OCI-LY1 (cell line): ENCODE measurements at regions not wholly inside any gene's neighbourhood (a gene's known extent, or its start where the extent isn't known, plus 50 kb on each side); places are given as distances from the start of the nearest gene placed in this dataset.

Source experiments
- H2AFZ ChIP-seq: fragments of 200-600 bp; sonication (generic), shearing (Covaris generic); 2 replicates; pipeline ENCODE4 v1.6.0; 2014; ENCODE audit warnings: antibody characterized with exemption, mild to moderate bottlenecking, low read length
- H3F3A ChIP-seq: fragments of 200-600 bp; sonication (generic), shearing (Covaris generic); 2 replicates; pipeline ENCODE4 v1.6.0; 2014; ENCODE audit warnings: mild to moderate bottlenecking, antibody characterized with exemption, low read length, moderate library complexity; ENCODE audit not compliant: insufficient read depth
- H3K27ac ChIP-seq: fragments of 200-600 bp; sonication (generic); 2 replicates; pipeline ENCODE4 v1.5.1; 2014; ENCODE audit warnings: low read length, mixed run types, mild to moderate bottlenecking, low read depth; ENCODE audit not compliant: poor library complexity, severe bottlenecking
- H3K27me3 ChIP-seq: fragments of 200-600 bp; sonication (generic); 2 replicates; pipeline ENCODE4 v1.6.0; 2014; ENCODE audit warnings: antibody characterized with exemption, mild to moderate bottlenecking, low read length, moderate library complexity; ENCODE audit not compliant: insufficient read depth
- H3K36me3 ChIP-seq: fragments of 200-600 bp; sonication (generic); 2 replicates; pipeline ENCODE4 v1.6.1; 2014; ENCODE audit warnings: mild to moderate bottlenecking, antibody characterized with exemption, low read length, moderate library complexity, mixed read lengths; ENCODE audit not compliant: insufficient read depth
- H3K4me1 ChIP-seq: fragments of 200-600 bp; sonication (generic); 2 replicates; pipeline ENCODE4 v1.5.1; 2014; ENCODE audit warnings: mild to moderate bottlenecking, low read length, moderate library complexity; ENCODE audit not compliant: insufficient read depth, severe bottlenecking
- H3K4me2 ChIP-seq: fragments of 200-600 bp; sonication (generic), shearing (Covaris generic); 2 replicates; pipeline ENCODE4 v1.6.1; 2014; ENCODE audit warnings: low read length
- H3K4me3 ChIP-seq: fragments of 200-600 bp; sonication (generic); 2 replicates; pipeline ENCODE4 v1.5.1; 2014; ENCODE audit warnings: low read length, low read depth, mild to moderate bottlenecking, mixed read lengths; ENCODE audit not compliant: poor library complexity, severe bottlenecking
- H3K79me2 ChIP-seq: fragments of 200-600 bp; shearing (Covaris generic); 2 replicates; pipeline ENCODE4 v1.6.1; 2016; ENCODE audit warnings: mixed run types, low read length, mixed read lengths; ENCODE audit not compliant: insufficient read depth
- H3K9ac ChIP-seq: fragments of 200-600 bp; sonication (generic), shearing (Covaris generic); 2 replicates; pipeline ENCODE4 v1.6.1; 2014; ENCODE audit warnings: mild to moderate bottlenecking, low read length, mixed read lengths
- H3K9me2 ChIP-seq: fragments of 200-600 bp; sonication (generic), shearing (Covaris generic); 2 replicates; pipeline ENCODE4 v1.6.1; 2014; ENCODE audit warnings: low read depth, mild to moderate bottlenecking, low read length, mixed read lengths
- H3K9me3 ChIP-seq: fragments of 200-600 bp; shearing (Covaris generic); 2 replicates; pipeline ENCODE4 v1.6.1; 2014; ENCODE audit warnings: low read length, mixed read lengths
- H4K20me1 ChIP-seq: fragments of 200-600 bp; sonication (generic), shearing (Covaris generic); 2 replicates; pipeline ENCODE4 v1.6.0; 2016; ENCODE audit warnings: mild to moderate bottlenecking, low read length; ENCODE audit not compliant: insufficient read depth
- CTCF ChIP-seq: fragments of 200-600 bp; sonication (generic), shearing (Covaris generic); IDR thresholded peaks from 2 replicates; pipeline ENCODE4 v1.5.1; 2017; ENCODE audit warnings: mild to moderate bottlenecking, antibody characterized with exemption, low read length, moderate library complexity, mixed read lengths
- EZH2 ChIP-seq: fragments of 200-600 bp; sonication (generic), shearing (Covaris generic); IDR thresholded peaks from 2 replicates; pipeline ENCODE4 v1.8.0; 2017; ENCODE audit warnings: borderline replicate concordance, mixed run types, mild to moderate bottlenecking, antibody characterized with exemption, low read length, moderate library complexity, mixed read lengths

- Histone ChIP-seq H3K4me1 (peaks cover 9% of the 10 kb centered on the region), H3K9me3 (no peaks in the 10 kb centered on the region), H3K9me2 (no peaks in the 10 kb centered on the region), H3K27ac (no peak overlapping the region), H3F3A (no peaks in the 10 kb centered on the region), H3K4me3 (no peak overlapping the region), H3K36me3 (no peaks in the 10 kb centered on the region; the same call in 1 of the 2 replicates), H3K27me3 (no peaks in the 10 kb centered on the region), H3K79me2 (no peaks in the 10 kb centered on the region), H3K4me2 (no peak overlapping the region), H2AFZ (no peak overlapping the region), H3K9ac (no peak overlapping the region), H4K20me1 (no peaks in the 10 kb centered on the region)
- TF ChIP-seq CTCF (no peak), EZH2 (no peak)
These were observed 468.3 kb downstream of the PDZRN4 start for GRCh38 chr12:41656454-41656853.

- Histone ChIP-seq H3K9ac (no peak overlapping the region), H3K36me3 (no peaks in the 10 kb centered on the region; the same call in 1 of the 2 replicates), H3F3A (no peaks in the 10 kb centered on the region), H3K4me2 (0 out of 2 replicates have a peak overlapping the region, but pooled peaks have one; percentile 32), H3K9me3 (no peaks in the 10 kb centered on the region), H4K20me1 (no peaks in the 10 kb centered on the region), H3K27ac (no peak overlapping the region), H3K4me1 (peaks cover 12% of the 10 kb centered on the region), H3K9me2 (no peaks in the 10 kb centered on the region), H3K27me3 (no peaks in the 10 kb centered on the region), H3K4me3 (no peak overlapping the region), H2AFZ (no peak overlapping the region), H3K79me2 (no peaks in the 10 kb centered on the region)
- TF ChIP-seq CTCF (no peak), EZH2 (no peak)
These were observed 465.5 kb downstream of the PDZRN4 start for GRCh38 chr12:41653386-41654326.

GRCh38 chr12:41652981-41653380 lies 464.9 kb downstream of the PDZRN4 start:
- 0 out of 2 replicates have a peak overlapping the region, but pooled peaks have one; percentile 32 for H3K4me2 ChIP-seq
- no peak overlapping the region for H3K27ac ChIP-seq

More at GRCh38 chr12:41652981-41653380, 464.9 kb downstream of the PDZRN4 start:
- H3K4me1 ChIP-seq, result peaks cover 18% of the 10 kb centered on the region
- no peaks in the 10 kb centered on the region for H3K79me2 ChIP-seq
- no peaks in the 10 kb centered on the region for H3K27me3 ChIP-seq
- TF ChIP-seq EZH2, result no peak
- TF ChIP-seq CTCF, result no peak
- H3K9ac ChIP-seq, result no peak overlapping the region
- H3K4me3 ChIP-seq, result no peak overlapping the region
- H3F3A ChIP-seq, result no peaks in the 10 kb centered on the region
- no peaks in the 10 kb centered on the region; the same call in 1 of the 2 replicates for H3K36me3 ChIP-seq
- peak overlapping the region; percentile 94; the same call in 1 of the 2 replicates for H2AFZ ChIP-seq
- no peaks in the 10 kb centered on the region for H3K9me3 ChIP-seq
- no peaks in the 10 kb centered on the region for H3K9me2 ChIP-seq
- H4K20me1 ChIP-seq, result no peaks in the 10 kb centered on the region
